ENCODE measurements at regions not wholly inside any gene's neighbourhood (a gene's known extent, or its start where the extent isn't known, plus 50 kb on each side); places are given as distances from the start of the nearest gene placed in this dataset.

GRCh38 chr6:48818052-48818412 is 645.0 kb downstream of the MMUT start:
- Mint-ChIP-seq H3K27me3 (no peaks in the 10 kb centered on the region), H3K9me3 (peaks cover 4% of the 10 kb centered on the region), H3K4me3 (no peak overlapping the region), H3K36me3 (ENCODE audit: low read depth) (no peaks in the 10 kb centered on the region), H3K27ac (no peak overlapping the region), H3K4me1 (no peaks in the 10 kb centered on the region)
- ATAC-seq (ENCODE audit: low read depth): no peak
- no peak for TF ChIP-seq CTCF (IDR thresholded peaks at IDR 0.05)
- intact Hi-C loops (cut with micrococcal nuclease): no loop called here
- CTCF ChIA-PET: no interaction called here
- no peak for DNase-seq
- POLR2A ChIA-PET: no interaction called here

GRCh38 chr6:48817333-48818051 is 645.6 kb downstream of the MMUT start:
- Mint-ChIP-seq H3K4me1 (no peaks in the 10 kb centered on the region), H3K27me3 (no peaks in the 10 kb centered on the region), H3K9me3 (peaks cover 2% of the 10 kb centered on the region), H3K36me3 (ENCODE audit: low read depth) (no peaks in the 10 kb centered on the region), H3K27ac (no peak overlapping the region), H3K4me3 (no peak overlapping the region)
- ATAC-seq (ENCODE audit: low read depth) (no peak), DNase-seq (no peak)
- no peak for TF ChIP-seq CTCF (IDR thresholded peaks at IDR 0.05)
- ChIA-PET CTCF (no interaction called here), POLR2A (no interaction called here)
- intact Hi-C loops (cut with micrococcal nuclease): no loop called here

GRCh38 chr6:48814957-48815356 is 648.1 kb downstream of the MMUT start:
- intact Hi-C loops (cut with micrococcal nuclease): no loop called here
- CTCF ChIA-PET: no interaction called here
- Mint-ChIP-seq H3K4me3 (no peak overlapping the region), H3K36me3 (ENCODE audit: low read depth) (no peaks in the 10 kb centered on the region), H3K9me3 (no peaks in the 10 kb centered on the region), H3K4me1 (no peaks in the 10 kb centered on the region), H3K27me3 (no peaks in the 10 kb centered on the region), H3K27ac (no peak overlapping the region)
- POLR2A ChIA-PET: no interaction called here
- no peak for ATAC-seq (ENCODE audit: low read depth)
- no peak for TF ChIP-seq CTCF (IDR thresholded peaks at IDR 0.05)
- no peak for DNase-seq

- CTCF ChIA-PET: no interaction called here
- ATAC-seq (ENCODE audit: low read depth) (no peak), DNase-seq (no peak)
- H3K4me1 Mint-ChIP-seq: no peaks in the 10 kb centered on the region
- no peaks in the 10 kb centered on the region for H3K9me3 Mint-ChIP-seq
- H3K36me3 Mint-ChIP-seq (ENCODE audit: low read depth): no peaks in the 10 kb centered on the region
- POLR2A ChIA-PET: no interaction called here
- H3K4me3 Mint-ChIP-seq: no peak overlapping the region
- intact Hi-C loops (cut with micrococcal nuclease): no loop called here
- no peak overlapping the region for H3K27ac Mint-ChIP-seq
- no peak for TF ChIP-seq CTCF (IDR thresholded peaks at IDR 0.05)
- no peaks in the 10 kb centered on the region for H3K27me3 Mint-ChIP-seq
Observed at GRCh38 chr6:48813836-48814235, 649.2 kb downstream of the MMUT start.

GRCh38 chr6:48809700-48810099 is 653.4 kb downstream of the MMUT start:
- ChIA-PET CTCF (no interaction called here), POLR2A (no interaction called here)
- no peak for TF ChIP-seq CTCF (IDR thresholded peaks at IDR 0.05)
- Mint-ChIP-seq H3K4me1 (no peaks in the 10 kb centered on the region), H3K9me3 (peaks cover 3% of the 10 kb centered on the region), H3K4me3 (no peak overlapping the region), H3K27ac (no peak overlapping the region), H3K36me3 (ENCODE audit: low read depth) (no peaks in the 10 kb centered on the region), H3K27me3 (no peaks in the 10 kb centered on the region)
- intact Hi-C loops (cut with micrococcal nuclease): no loop called here
- ATAC-seq (ENCODE audit: low read depth) (no peak), DNase-seq (no peak)
